Liver (tissue), 8 donors: ENCODE measurements at regions not wholly inside any gene's neighbourhood (a gene's known extent, or its start where the extent isn't known, plus 50 kb on each side); places are given as distances from the start of the nearest gene placed in this dataset.

ENCODE experiments used
- DNase-seq: peaks from one replicate; pipeline ENCODE4 v3.0.0-alpha.2; 2017; ENCODE audit warnings: low spot score
- H3K27ac ChIP-seq, 2 donors: one replicate each; pipeline ENCODE4 v1.7.0; 2013; ENCODE audit warnings: inconsistent platforms in 2 of 2, low read length in 2 of 2, control low read depth in 1 of 2, low read depth in 1 of 2, mild to moderate bottlenecking in 1 of 2
- H3K27me3 ChIP-seq, 4 donors: one replicate each; pipeline versions ENCODE4 v1.6.1 to v1.7.0; 2013; ENCODE audit warnings: low read length in 3 of 4, inconsistent platforms in 1 of 4, mild to moderate bottlenecking in 1 of 4, moderate library complexity in 1 of 4; ENCODE audit not compliant: control insufficient read depth in 4 of 4, insufficient read depth in 4 of 4
- H3K36me3 ChIP-seq, 4 donors: one replicate each; pipeline versions ENCODE4 v1.6.1 to v1.7.0; 2013; ENCODE audit warnings: low read length in 3 of 4, mild to moderate bottlenecking in 3 of 4, low read depth in 1 of 4, moderate library complexity in 1 of 4; ENCODE audit not compliant: control insufficient read depth in 4 of 4, insufficient read depth in 3 of 4
- H3K4me1 ChIP-seq, 4 donors: one replicate each; pipeline versions ENCODE4 v1.6.1 to v1.7.0; 2013; ENCODE audit warnings: low read length in 3 of 4, mild to moderate bottlenecking in 3 of 4, moderate library complexity in 1 of 4; ENCODE audit not compliant: control insufficient read depth in 4 of 4, insufficient read depth in 4 of 4
- H3K4me3 ChIP-seq, 3 donors: one replicate each; pipeline versions ENCODE4 v1.6.1 to v1.7.0; 2013; ENCODE audit warnings: low read length in 3 of 3, control low read depth in 1 of 3, low read depth in 1 of 3, mild to moderate bottlenecking in 1 of 3
- H3K9ac ChIP-seq, 2 donors: one replicate each; pipeline ENCODE4 v1.7.0; 2013; ENCODE audit warnings: low read length in 2 of 2, mild to moderate bottlenecking in 2 of 2, moderate library complexity in 2 of 2, control low read depth in 1 of 2, low read depth in 1 of 2
- H3K9me3 ChIP-seq, 4 donors: one replicate each; pipeline versions ENCODE4 v1.6.1 to v1.7.0; 2013; ENCODE audit warnings: low read length in 3 of 4; ENCODE audit not compliant: control insufficient read depth in 4 of 4
- CTCF ChIP-seq: fragments of 150-350 bp; IDR thresholded peaks from 2 replicates; pipeline ENCODE4 v1.5.1; 2017; ENCODE audit warnings: improper control_type of control experiment, low read depth, low read length; ENCODE audit not compliant: missing input control
- EGR1 ChIP-seq, 2 donors: IDR thresholded peaks; 2 replicates each; pipeline ENCODE4 v1.6.1; 2016 to 2018; ENCODE audit warnings: antibody characterized with exemption in 2 of 2, low read depth in 2 of 2
- FOXA1 ChIP-seq: IDR thresholded peaks from 2 replicates; pipeline ENCODE4 v1.6.1; 2016; ENCODE audit warnings: antibody characterized with exemption
- FOXA2 ChIP-seq: IDR thresholded peaks from 2 replicates; pipeline ENCODE4 v1.6.1; 2016; ENCODE audit warnings: antibody characterized with exemption
- GABPA ChIP-seq, 2 donors: IDR thresholded peaks in 1 of 2; conservative IDR thresholded peaks in 1 of 2; 2 replicates each; pipeline ENCODE4 v1.6.1; 2016; ENCODE audit warnings: antibody characterized with exemption in 2 of 2, mild to moderate bottlenecking in 1 of 2, moderate library complexity in 1 of 2
- HNF4A ChIP-seq, 2 donors: conservative IDR thresholded peaks; 2 replicates each; pipeline ENCODE4 v1.6.1; 2016; ENCODE audit warnings: antibody characterized with exemption in 2 of 2, mild to moderate bottlenecking in 2 of 2
- HNF4G ChIP-seq: IDR thresholded peaks from 2 replicates; pipeline ENCODE4 v1.6.1; 2016; ENCODE audit warnings: antibody characterized with exemption
- JUND ChIP-seq, 2 donors: IDR thresholded peaks; 2 replicates each; pipeline ENCODE4 v1.6.1; 2016; ENCODE audit warnings: antibody characterized with exemption in 2 of 2
- NR2F2 ChIP-seq: IDR thresholded peaks from 2 replicates; pipeline ENCODE4 v1.6.1; 2016; ENCODE audit warnings: antibody characterized with exemption
- RAD21 ChIP-seq, 2 donors: IDR thresholded peaks; 2 replicates each; pipeline ENCODE4 v1.6.1; 2016; ENCODE audit warnings: antibody characterized with exemption in 2 of 2, mild to moderate bottlenecking in 2 of 2
- REST ChIP-seq: IDR thresholded peaks from 2 replicates; pipeline ENCODE4 v1.6.1; 2016; ENCODE audit warnings: antibody characterized with exemption, mild to moderate bottlenecking
- SP1 ChIP-seq: IDR thresholded peaks from 2 replicates; pipeline ENCODE4 v1.6.1; 2018; ENCODE audit warnings: antibody characterized with exemption, mild to moderate bottlenecking
- TAF1 ChIP-seq: conservative IDR thresholded peaks from 2 replicates; pipeline ENCODE4 v1.6.1; 2016; ENCODE audit warnings: antibody characterized with exemption, mild to moderate bottlenecking
- YY1 ChIP-seq: IDR thresholded peaks from 2 replicates; pipeline ENCODE4 v1.6.1; 2016; ENCODE audit warnings: antibody characterized with exemption, mild to moderate bottlenecking
- WGBS: extraction: QIAGEN DNeasy Blood & Tissue Kit; methylation state at CpG from one replicate; pipeline ENCODE4 v1.1.7; 2013; 5-methylcytosine and 5-hydroxymethylcytosine counted together
- TF ChIP-seq, protein P1 (sequence below): IDR thresholded peaks from 2 replicates; pipeline ENCODE4 v1.6.1; 2016; ENCODE audit warnings: antibody characterized with exemption
- TF ChIP-seq, protein P2 (sequence below): IDR thresholded peaks from 2 replicates; pipeline ENCODE4 v1.6.1; 2016; ENCODE audit warnings: antibody characterized with exemption
- donor health status: healthy.
- donor health status: healthy.
- donor health status: healthy.
- donor health status: healthy.
- donor health status: healthy.

DNA sequence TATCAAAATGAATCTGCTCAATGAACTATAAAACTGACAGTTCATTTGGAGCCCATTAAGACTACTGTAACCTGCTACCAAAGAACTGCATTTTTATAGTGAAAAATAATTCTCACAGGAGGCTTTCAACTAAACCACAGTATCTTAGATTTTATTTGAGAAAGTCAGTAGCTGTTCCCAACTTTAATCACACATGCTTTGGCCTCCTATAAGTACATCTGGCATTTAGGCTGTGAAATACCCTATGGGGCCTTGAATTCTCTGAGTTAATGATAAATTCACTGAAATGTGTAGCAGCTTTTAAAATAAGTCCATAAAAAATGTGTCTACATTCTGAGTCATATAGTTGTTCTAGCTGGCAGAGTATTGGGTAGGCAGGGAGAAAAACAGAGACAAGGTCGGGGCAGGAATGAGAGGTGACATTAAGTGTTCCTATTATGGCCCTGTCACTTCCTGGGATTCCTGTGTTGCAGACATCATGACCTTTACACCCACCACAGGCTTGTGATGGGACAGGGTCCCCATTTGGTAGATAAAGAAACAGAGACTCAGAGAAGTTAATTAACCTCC is 588.8 kb downstream of the REEP3 start:
- Histone ChIP-seq H3K27me3 (no peaks in the 10 kb centered on the region), H3K36me3 (no peaks in the 10 kb centered on the region), H3K9ac (no peak overlapping the region), H3K9me3 (no peaks in the 10 kb centered on the region), H3K27ac (no peak overlapping the region), H3K4me1 (no peaks in the 10 kb centered on the region), H3K4me3 (no peak overlapping the region)
- no peak for DNase-seq
- no peak for TF ChIP-seq RAD21 (IDR thresholded peaks at IDR 0.05)
- TF ChIP-seq, protein P1, sequence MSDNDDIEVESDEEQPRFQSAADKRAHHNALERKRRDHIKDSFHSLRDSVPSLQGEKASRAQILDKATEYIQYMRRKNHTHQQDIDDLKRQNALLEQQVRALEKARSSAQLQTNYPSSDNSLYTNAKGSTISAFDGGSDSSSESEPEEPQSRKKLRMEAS, result no peak
- no peak for TF ChIP-seq HNF4G
- no peak for TF ChIP-seq FOXA1
- TF ChIP-seq GABPA (IDR thresholded peaks at IDR 0.05 in 1 of 2, conservative IDR thresholded peaks at IDR 0.05 in 1 of 2), result no peak
- no peak for TF ChIP-seq FOXA2
- no peak for TF ChIP-seq JUND (IDR thresholded peaks at IDR 0.05)
- TF ChIP-seq CTCF, result no peak
- TF ChIP-seq YY1, result no peak
- no peak for TF ChIP-seq SP1
- TF ChIP-seq HNF4A (conservative IDR thresholded peaks at IDR 0.05), result no peak
- TF ChIP-seq REST, result no peak
- no peak for TF ChIP-seq EGR1 (IDR thresholded peaks at IDR 0.05; ENCODE audit: low read depth in 2 of 2)
- TF ChIP-seq, protein P2, sequence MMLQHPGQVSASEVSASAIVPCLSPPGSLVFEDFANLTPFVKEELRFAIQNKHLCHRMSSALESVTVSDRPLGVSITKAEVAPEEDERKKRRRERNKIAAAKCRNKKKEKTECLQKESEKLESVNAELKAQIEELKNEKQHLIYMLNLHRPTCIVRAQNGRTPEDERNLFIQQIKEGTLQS, result no peak
- TF ChIP-seq TAF1, result no peak
- no peak for TF ChIP-seq NR2F2
- WGBS, result 83% methylated on average over 1 of the region's 1 CpG

- Histone ChIP-seq H3K9ac (no peak overlapping the region), H3K27ac (no peak overlapping the region), H3K4me3 (peak overlapping the region in 1 of 3 donors; percentile 1), H3K36me3 (no peaks in the 10 kb centered on the region), H3K4me1 (no peaks in the 10 kb centered on the region), H3K27me3 (no peaks in the 10 kb centered on the region), H3K9me3 (no peaks in the 10 kb centered on the region)
- TF ChIP-seq CTCF (no peak), HNF4G (no peak), GABPA (IDR thresholded peaks at IDR 0.05 in 1 of 2, conservative IDR thresholded peaks at IDR 0.05 in 1 of 2) (no peak), FOXA2 (no peak)
- TF ChIP-seq, protein P1, result no peak
- TF ChIP-seq, protein P2, result no peak
- WGBS, result 63% methylated on average over 2 of the region's 2 CpGs
- no peak for DNase-seq
These were observed 591.6 kb downstream of the REEP3 start for GRCh38 chr10:64112701-64113355.
